Tibial nerve (tissue), 4 donors: ENCODE measurements at regions not wholly inside any gene's neighbourhood (a gene's known extent, or its start where the extent isn't known, plus 50 kb on each side); places are given as distances from the start of the nearest gene placed in this dataset.

Source experiments
- DNase-seq, 2 donors: peaks; one replicate each; pipeline ENCODE4 v3.0.0-alpha.2; 2019; ENCODE audit warnings: low spot score in 2 of 2
- H3K27ac ChIP-seq, 4 donors: fragments of 200-600 bp; sonication (generic) in 3 of 4; one replicate each; pipeline ENCODE4 v1.5.1; 2017 to 2019; ENCODE audit warnings: mild to moderate bottlenecking in 1 of 4
- H3K27me3 ChIP-seq, 2 donors: fragments of 200-600 bp; sonication (generic) in 1 of 2; one replicate each; pipeline versions ENCODE4 v1.5.1 to v1.6.0; 2017 to 2019
- H3K36me3 ChIP-seq, 3 donors: fragments of 200-600 bp; sonication (generic); one replicate each; pipeline ENCODE4 v1.5.1; 2018 to 2019
- H3K4me1 ChIP-seq, 4 donors: fragments of 200-600 bp; sonication (generic) in 3 of 4; one replicate each; pipeline ENCODE4 v1.5.1; 2017 to 2019
- H3K4me3 ChIP-seq, 4 donors: fragments of 200-600 bp; sonication (generic) in 3 of 4; one replicate each; pipeline ENCODE4 v1.5.1; 2017 to 2019; ENCODE audit warnings: mild to moderate bottlenecking in 1 of 4, moderate library complexity in 1 of 4
- H3K9me3 ChIP-seq, 4 donors: fragments of 200-600 bp; sonication (generic) in 3 of 4; one replicate each; pipeline ENCODE4 v1.5.1; 2017 to 2019
- CTCF ChIP-seq, 5 experiments: fragments of 200-600 bp in 3 of 5; fragments of 450-650 bp in 2 of 5; sonication (generic) in 3 of 5; IDR thresholded peaks; one replicate each; pipeline ENCODE4 v1.5.1; 2016 to 2019; ENCODE audit warnings: antibody characterized with exemption in 5 of 5, mild to moderate bottlenecking in 3 of 5, moderate library complexity in 2 of 5
- EP300 ChIP-seq, 2 donors: sonication (generic); formaldehyde crosslinking; IDR thresholded peaks; one replicate each; pipeline ENCODE4 v1.6.1; 2017; ENCODE audit warnings: antibody characterized with exemption in 2 of 2, mild to moderate bottlenecking in 1 of 2
- POLR2A ChIP-seq, 2 donors: fragments of 450-650 bp; IDR thresholded peaks; one replicate each; pipeline ENCODE4 v1.6.1; 2017; ENCODE audit warnings: antibody characterized with exemption in 2 of 2, mild to moderate bottlenecking in 2 of 2, moderate library complexity in 2 of 2
- WGBS, 2 donors: methylation state at CpG; one replicate each; pipeline ENCODE4 v1.1.5; 2018; 5-methylcytosine and 5-hydroxymethylcytosine counted together

DNA sequence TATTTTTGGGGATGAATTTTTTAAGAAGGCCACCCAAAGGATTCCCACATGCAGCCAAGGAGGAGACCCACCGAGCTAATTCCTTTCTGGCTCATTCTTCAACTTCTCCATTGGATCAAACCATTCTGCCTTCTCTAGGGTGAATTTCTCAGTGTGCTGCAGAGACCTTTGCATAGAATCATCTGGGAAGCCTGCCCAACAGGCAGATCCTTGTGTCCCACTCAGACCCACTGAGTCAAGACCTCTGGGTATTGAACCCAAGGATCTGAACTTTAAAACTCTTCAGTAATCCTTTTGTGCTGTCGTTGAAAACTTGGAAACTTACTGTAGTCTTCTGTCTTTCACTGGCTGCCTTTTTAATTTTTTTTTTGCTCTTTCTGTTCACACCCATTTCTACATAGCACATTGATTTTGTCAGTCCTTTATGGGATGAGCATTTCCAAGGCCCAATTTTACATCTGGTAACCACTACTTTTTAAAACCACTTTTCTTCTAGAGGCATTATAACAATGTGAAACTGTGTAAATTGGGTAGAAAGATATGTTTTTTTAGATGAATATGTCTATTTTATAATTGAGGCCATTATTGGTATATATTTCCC lies 120.2 kb downstream of the TSN start:
- no peak for DNase-seq
- Histone ChIP-seq H3K4me3 (no peak overlapping the region), H3K27ac (no peak overlapping the region), H3K4me1 (peaks cover 0 to 5% (median 0%) of the 10 kb centered on the region in 4 donors), H3K27me3 (no peaks in the 10 kb centered on the region), H3K9me3 (peaks cover 0 to 9% (median 1%) of the 10 kb centered on the region in 4 donors), H3K36me3 (no peaks in the 10 kb centered on the region)
- TF ChIP-seq CTCF (IDR thresholded peaks at IDR 0.05) (no peak), EP300 (IDR thresholded peaks at IDR 0.05) (no peak), POLR2A (IDR thresholded peaks at IDR 0.05) (no peak)
- 12 to 22% methylated on average over 2 of the region's 2 CpGs for WGBS, 2 donors

DNA sequence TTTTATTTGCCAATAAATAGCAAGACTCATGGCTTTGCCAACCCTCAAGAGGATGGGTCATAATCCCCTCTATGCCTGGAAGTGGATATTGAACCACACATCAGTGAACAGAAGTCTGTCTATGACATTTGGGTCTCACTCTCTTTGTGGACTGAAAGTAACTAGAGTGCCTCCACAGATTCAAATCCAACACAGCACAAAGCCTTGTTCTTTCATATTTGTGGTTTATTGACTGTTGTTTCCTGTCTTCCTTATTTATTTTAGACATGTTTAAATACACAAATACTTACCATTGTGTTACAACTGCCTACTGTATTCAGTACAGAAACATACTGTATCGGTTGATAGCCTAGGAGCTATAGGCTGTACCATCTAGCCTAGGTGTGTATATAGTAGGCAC lies 121.9 kb downstream of the TSN start:
- 86 to 88% methylated on average over 1 of the region's 1 CpG for WGBS, 2 donors
- TF ChIP-seq CTCF (IDR thresholded peaks at IDR 0.05) (no peak), EP300 (IDR thresholded peaks at IDR 0.05) (no peak), POLR2A (IDR thresholded peaks at IDR 0.05) (no peak)
- no peak for DNase-seq
- peaks cover 0 to 9% (median 1%) of the 10 kb centered on the region in 4 donors for H3K9me3 ChIP-seq
- H3K36me3 ChIP-seq = no peaks in the 10 kb centered on the region
- no peak overlapping the region for H3K27ac ChIP-seq
- H3K4me3 ChIP-seq = no peak overlapping the region
- H3K27me3 ChIP-seq = no peaks in the 10 kb centered on the region
- peaks cover 0 to 5% (median 0%) of the 10 kb centered on the region in 4 donors for H3K4me1 ChIP-seq

GRCh38 chr2:121880283-121880682 lies 124.8 kb downstream of the TSN start:
- Histone ChIP-seq H3K27me3 (no peaks in the 10 kb centered on the region), H3K9me3 (peaks cover 0 to 9% (median 1%) of the 10 kb centered on the region in 4 donors), H3K27ac (no peak overlapping the region), H3K4me1 (no peaks in the 10 kb centered on the region), H3K4me3 (no peak overlapping the region), H3K36me3 (no peaks in the 10 kb centered on the region)
- WGBS, 2 donors = 85 to 97% methylated on average over 4 of the region's 4 CpGs
- TF ChIP-seq EP300 (IDR thresholded peaks at IDR 0.05) (no peak), CTCF (IDR thresholded peaks at IDR 0.05) (no peak), POLR2A (IDR thresholded peaks at IDR 0.05) (no peak)
- no peak for DNase-seq

- TF ChIP-seq POLR2A (IDR thresholded peaks at IDR 0.05) = no peak
- no peak for TF ChIP-seq CTCF (IDR thresholded peaks at IDR 0.05)
- no peak for TF ChIP-seq EP300 (IDR thresholded peaks at IDR 0.05)
- Histone ChIP-seq H3K36me3 (no peaks in the 10 kb centered on the region), H3K4me1 (no peaks in the 10 kb centered on the region), H3K27me3 (no peaks in the 10 kb centered on the region), H3K27ac (no peak overlapping the region), H3K4me3 (no peak overlapping the region), H3K9me3 (peaks cover 0 to 9% (median 1%) of the 10 kb centered on the region in 4 donors)
- no peak for DNase-seq
- 92 to 93% methylated on average over 4 of the region's 4 CpGs for WGBS, 2 donors
These were observed 125.6 kb downstream of the TSN start for GRCh38 chr2:121881038-121881437.

GRCh38 chr2:121881950-121882349 lies 126.5 kb downstream of the TSN start:
- TF ChIP-seq POLR2A (IDR thresholded peaks at IDR 0.05) = no peak
- TF ChIP-seq EP300 (IDR thresholded peaks at IDR 0.05) = no peak
- no peak for TF ChIP-seq CTCF (IDR thresholded peaks at IDR 0.05)
- Histone ChIP-seq H3K27ac (no peak overlapping the region), H3K9me3 (peaks cover 0 to 9% (median 1%) of the 10 kb centered on the region in 4 donors), H3K27me3 (no peaks in the 10 kb centered on the region), H3K36me3 (no peaks in the 10 kb centered on the region), H3K4me3 (no peak overlapping the region), H3K4me1 (no peaks in the 10 kb centered on the region)
- DNase-seq = no peak
- 85 to 96% methylated on average over 4 of the region's 4 CpGs for WGBS, 2 donors
